CD4-positive, alpha-beta T cell treated with Interleukin-4 for 4 hours (primary cell): ENCODE measurements at regions not wholly inside any gene's neighbourhood (a gene's known extent, or its start where the extent isn't known, plus 50 kb on each side); places are given as distances from the start of the nearest gene placed in this dataset.

Experiments
- DNase-seq: peaks from one replicate; pipeline ENCODE4 v3.0.0-alpha.2; 2020

GRCh38 chr22:47251911-47252310, 489.5 kb downstream of the TBC1D22A start:
- DNase-seq, result no peak

- no peak for DNase-seq
Observed at GRCh38 chr22:47250995-47251765, 488.7 kb downstream of the TBC1D22A start.

GRCh38 chr22:47249370-47249928, 487.0 kb downstream of the TBC1D22A start:
- DNase-seq, result no peak

- no peak for DNase-seq
Observed at GRCh38 chr22:47248925-47249324, 486.5 kb downstream of the TBC1D22A start.

GRCh38 chr22:47247579-47248240, 485.3 kb downstream of the TBC1D22A start:
- no peak for DNase-seq

- no peak for DNase-seq
Observed at GRCh38 chr22:47245786-47246185, 483.3 kb downstream of the TBC1D22A start.

GRCh38 chr22:47245286-47245685, 482.8 kb downstream of the TBC1D22A start:
- DNase-seq, result no peak

GRCh38 chr22:47240116-47240515, 477.7 kb downstream of the TBC1D22A start:
- no peak for DNase-seq

- DNase-seq, result no peak
Observed at GRCh38 chr22:47239474-47239860, 477.0 kb downstream of the TBC1D22A start.

GRCh38 chr22:47238690-47239473, 476.4 kb downstream of the TBC1D22A start:
- DNase-seq, result no peak

GRCh38 chr22:47237890-47238480, 475.5 kb downstream of the TBC1D22A start:
- DNase-seq, result no peak

- no peak for DNase-seq
Observed at GRCh38 chr22:47236718-47237117, 474.3 kb downstream of the TBC1D22A start.

- DNase-seq, result no peak
Observed at GRCh38 chr22:47236161-47236560, 473.7 kb downstream of the TBC1D22A start.

GRCh38 chr22:47233316-47234243, 471.1 kb downstream of the TBC1D22A start:
- DNase-seq, result no peak

- no peak for DNase-seq
Observed at GRCh38 chr22:47232753-47233152, 470.3 kb downstream of the TBC1D22A start.

GRCh38 chr22:47232197-47232596, 469.7 kb downstream of the TBC1D22A start:
- no peak for DNase-seq

- no peak for DNase-seq
Observed at GRCh38 chr22:47231759-47232158, 469.3 kb downstream of the TBC1D22A start.

- no peak for DNase-seq
Observed at GRCh38 chr22:47230741-47231140, 468.3 kb downstream of the TBC1D22A start.

GRCh38 chr22:47230251-47230650, 467.8 kb downstream of the TBC1D22A start:
- no peak for DNase-seq

- no peak for DNase-seq
Observed at GRCh38 chr22:47228767-47229166, 466.3 kb downstream of the TBC1D22A start.

GRCh38 chr22:47225931-47226633, 463.6 kb downstream of the TBC1D22A start:
- DNase-seq, result no peak
